SK-N-SH (cell line): ENCODE measurements at regions not wholly inside any gene's neighbourhood (a gene's known extent, or its start where the extent isn't known, plus 50 kb on each side); places are given as distances from the start of the nearest gene placed in this dataset.

Experiments
- CTCF ChIA-PET: fragments of 300-600, 350-600 bp; formaldehyde crosslinking; extraction: SDS; loops from one replicate; lab custom pipeline; 2021; lab: Yijun Ruan, JAX
- POLR2A ChIA-PET: fragments of 350-600 bp; sonication (Branson Sonifier 250); formaldehyde crosslinking; extraction: SDS; loops from one replicate; lab custom pipeline; 2020; ENCODE audit warnings: antibody characterized with exemption, inconsistent platforms; lab: Yijun Ruan, JAX
- DNase-seq: peaks from one replicate; pipeline ENCODE4 v3.0.0; 2012
- H2AFZ ChIP-seq: fragments of 200-600 bp; sonication (generic); 2 replicates; pipeline ENCODE4 v1.8.1; 2016; ENCODE audit warnings: antibody characterized with exemption, mild to moderate bottlenecking, low read depth
- H3F3A ChIP-seq: fragments of 200-600 bp; sonication (generic); replicated peaks from 2 replicates; pipeline ENCODE3; 2016; ENCODE audit warnings: antibody characterized with exemption, mild to moderate bottlenecking; ENCODE audit not compliant: insufficient read depth
- H3K27ac ChIP-seq, 2 experiments: fragments of 200-500 bp in 1 of 2; fragments of 200-600 bp in 1 of 2; sonication (Bioruptor generic) in 1 of 2; sonication (generic), shearing (Covaris generic) in 1 of 2; 2 replicates each; pipeline versions ENCODE4 v1.5.1 to v1.6.1; 2014 to 2016; ENCODE audit warnings: low read depth in 2 of 2, inconsistent platforms in 1 of 2, low read length in 1 of 2, mild to moderate bottlenecking in 1 of 2, mixed read lengths in 1 of 2
- H3K27me3 ChIP-seq: fragments of 200-600 bp; sonication (generic), shearing (Covaris generic); 2 replicates; pipeline ENCODE4 v1.6.1; 2016; ENCODE audit warnings: mixed run types; ENCODE audit not compliant: insufficient read depth
- H3K36me3 ChIP-seq, 2 experiments: fragments of 200-500 bp in 1 of 2; fragments of 200-600 bp in 1 of 2; sonication (Bioruptor generic) in 1 of 2; sonication (generic) in 1 of 2; replicated peaks in 1 of 2; 2 replicates each; pipeline versions ENCODE3 to v1.5.1; 2014 to 2016; ENCODE audit warnings: low read length in 1 of 2, mild to moderate bottlenecking in 1 of 2; ENCODE audit not compliant: insufficient read depth in 2 of 2, control insufficient read depth in 1 of 2
- H3K4me1 ChIP-seq, 2 experiments: fragments of 200-500 bp in 1 of 2; fragments of 200-600 bp in 1 of 2; sonication (Bioruptor generic) in 1 of 2; sonication (generic), shearing (Covaris generic) in 1 of 2; 2 replicates each; pipeline versions ENCODE4 v1.5.1 to v1.6.1; 2014 to 2016; ENCODE audit warnings: low read depth in 1 of 2, low read length in 1 of 2, mixed run types in 1 of 2; ENCODE audit not compliant: insufficient read depth in 2 of 2, control insufficient read depth in 1 of 2
- H3K4me2 ChIP-seq: fragments of 200-600 bp; sonication (generic), shearing (Covaris generic); 2 replicates; pipeline ENCODE4 v1.6.1; 2017; ENCODE audit warnings: mixed run types
- H3K4me3 ChIP-seq, 2 experiments: fragments of 200-500 bp in 1 of 2; fragments of 200-600 bp in 1 of 2; sonication (Bioruptor generic) in 1 of 2; sonication (generic), shearing (Covaris generic) in 1 of 2; 2 replicates each; pipeline versions ENCODE4 v1.5.1 to v1.8.1; 2014 to 2016; ENCODE audit warnings: low read depth in 2 of 2, inconsistent platforms in 1 of 2, low read length in 1 of 2, mild to moderate bottlenecking in 1 of 2, mixed read lengths in 1 of 2, moderate library complexity in 1 of 2
- H3K79me2 ChIP-seq: fragments of 200-600 bp; sonication (generic); 2 replicates; pipeline ENCODE4 v1.8.1; 2017; ENCODE audit warnings: mild to moderate bottlenecking; ENCODE audit not compliant: insufficient read depth
- H3K9ac ChIP-seq: fragments of 200-600 bp; sonication (generic); 2 replicates; pipeline ENCODE4 v1.6.1; 2017; ENCODE audit warnings: mixed run types
- H3K9me2 ChIP-seq: fragments of 200-600 bp; sonication (generic); 2 replicates; pipeline ENCODE4 v1.6.1; 2017; ENCODE audit warnings: mixed run types
- H3K9me3 ChIP-seq: fragments of 200-600 bp; sonication (generic); 2 replicates; pipeline ENCODE4 v1.6.1; 2017; ENCODE audit warnings: mixed run types, mild to moderate bottlenecking, moderate library complexity
- H4K20me1 ChIP-seq: fragments of 200-600 bp; sonication (generic); 2 replicates; pipeline ENCODE4 v1.6.1; 2017; ENCODE audit warnings: mild to moderate bottlenecking, mixed run types; ENCODE audit not compliant: insufficient read depth
- ELF1 ChIP-seq: IDR thresholded peaks from 2 replicates; pipeline ENCODE4 v1.4.0; 2012
- GATA2 ChIP-seq: sonication (generic); formaldehyde crosslinking; IDR thresholded peaks from 2 replicates; pipeline ENCODE4 v1.5.0; 2020; ENCODE audit warnings: mild to moderate bottlenecking, missing genetic modification reagents
- IRF3 ChIP-seq: fragments of 150-350 bp; IDR thresholded peaks from 2 replicates; pipeline ENCODE4 v1.6.1; 2016; ENCODE audit warnings: mild to moderate bottlenecking, low read depth, low read length
- JUND ChIP-seq: IDR thresholded peaks from 2 replicates; pipeline ENCODE4 v1.4.0; 2012
- NFIC ChIP-seq: IDR thresholded peaks from 2 replicates; pipeline ENCODE4 v1.4.0; 2012; ENCODE audit warnings: borderline replicate concordance
- PBX3 ChIP-seq: IDR thresholded peaks from 2 replicates; pipeline ENCODE4; 2012
- RAD21 ChIP-seq: IDR thresholded peaks from 2 replicates; pipeline ENCODE4 v1.6.1; 2012; ENCODE audit warnings: mild to moderate bottlenecking, low read length
- RCOR1 ChIP-seq: fragments of 150-350 bp; IDR thresholded peaks from 2 replicates; pipeline ENCODE4 v1.6.1; 2017; ENCODE audit warnings: antibody characterized with exemption, low read length
- RXRA ChIP-seq: IDR thresholded peaks from 2 replicates; pipeline ENCODE4 v1.4.0; 2012; ENCODE audit warnings: low read depth, mild to moderate bottlenecking, borderline replicate concordance
- TCF12 ChIP-seq: IDR thresholded peaks from 2 replicates; pipeline ENCODE4 v1.4.0; 2012
- TEAD4 ChIP-seq: IDR thresholded peaks from 2 replicates; pipeline ENCODE4 v1.4.0; 2012; ENCODE audit warnings: mild to moderate bottlenecking, borderline replicate concordance; ENCODE audit not compliant: insufficient read depth
- USF2 ChIP-seq: fragments of 150-350 bp; IDR thresholded peaks from 2 replicates; pipeline ENCODE4 v1.6.1; 2017; ENCODE audit warnings: antibody characterized with exemption, low read length, low read depth, borderline replicate concordance
- ZBTB33 ChIP-seq: IDR thresholded peaks from 2 replicates; pipeline ENCODE4 v1.4.0; 2012; ENCODE audit warnings: low read depth, borderline replicate concordance
- WGBS: methylation state at CpG from one replicate; pipeline ENCODE4 v1.1.6; 2017; ENCODE audit warnings: low lambda C conversion rate; 5-methylcytosine and 5-hydroxymethylcytosine counted together

GRCh38 chr4:112898357-112899141, 150.9 kb upstream of the ANK2 start:
- TF ChIP-seq JUND (no peak), PBX3 (peak; percentile 30; the same call in 1 of the 2 replicates)

GRCh38 chr4:112900416-112900815, 149.0 kb upstream of the ANK2 start:
- WGBS: 75% methylated on average over 2 of the region's 2 CpGs
- no peak for TF ChIP-seq IRF3
- TF ChIP-seq RXRA: no peak
- no peak for TF ChIP-seq TEAD4
- no peak for TF ChIP-seq TCF12
- TF ChIP-seq, all 33 proteins: peak for 0
- Histone ChIP-seq H3K79me2 (no peaks in the 10 kb centered on the region), H3K4me1 (peaks cover 0 to 22% of the 10 kb centered on the region in 2 experiments; a peak in 3 of 4 replicates), H3K9me3 (no peaks in the 10 kb centered on the region), H2AFZ (no peak overlapping the region), H3K4me3 (no peak overlapping the region), H3K27ac (no peak overlapping the region), H3K9me2 (no peaks in the 10 kb centered on the region), H3K27me3 (no peaks in the 10 kb centered on the region), H3F3A (peaks cover 3% of the 10 kb centered on the region), H3K36me3 (peaks cover 0 to 2% of the 10 kb centered on the region in 2 experiments), H3K4me2 (no peak overlapping the region), H3K9ac (no peak overlapping the region), H4K20me1 (no peaks in the 10 kb centered on the region)
- DNase-seq: no peak
- POLR2A ChIA-PET: no interaction called here
- CTCF ChIA-PET: no interaction called here

More at GRCh38 chr4:112898357-112899141, 150.9 kb upstream of the ANK2 start:
- DNase-seq: no peak
- no peaks in the 10 kb centered on the region for H4K20me1 ChIP-seq
- H3K27me3 ChIP-seq: no peaks in the 10 kb centered on the region
- H3K79me2 ChIP-seq: no peaks in the 10 kb centered on the region
- H3K9ac ChIP-seq: no peak overlapping the region
- peak overlapping the region; percentile 36 to 39 for H3K27ac ChIP-seq
- H3F3A ChIP-seq: peaks cover 3% of the 10 kb centered on the region
- WGBS: 54% methylated on average over 4 of the region's 4 CpGs
- peak overlapping the region; percentile 27; the same call in 1 of the 2 replicates for H3K4me2 ChIP-seq
- H3K36me3 ChIP-seq: no peaks in the 10 kb centered on the region
- H2AFZ ChIP-seq: 0 out of 2 replicates have a peak overlapping the region, but pooled peaks have one; percentile 9
- POLR2A ChIA-PET: no interaction called here
- no peak overlapping the region for H3K4me3 ChIP-seq
- no peaks in the 10 kb centered on the region for H3K9me3 ChIP-seq
- CTCF ChIA-PET: no interaction called here
- no peaks in the 10 kb centered on the region for H3K9me2 ChIP-seq
- H3K4me1 ChIP-seq: peaks cover 0 to 28% of the 10 kb centered on the region in 2 experiments; a peak in 3 of 4 replicates

GRCh38 chr4:112901962-112902411, 147.5 kb upstream of the ANK2 start:
- POLR2A ChIA-PET: no interaction called here
- WGBS: 87% methylated on average over 1 of the region's 1 CpG
- Histone ChIP-seq H3K4me3 (no peak overlapping the region), H3K4me1 (peaks cover 0 to 7% of the 10 kb centered on the region in 2 experiments; a peak in 3 of 4 replicates), H3K4me2 (no peak overlapping the region), H2AFZ (no peak overlapping the region), H4K20me1 (no peaks in the 10 kb centered on the region), H3K27ac (peak overlapping the region in 1 of 2 experiments; percentile 1; a peak in 1 of 4 replicates), H3K79me2 (no peaks in the 10 kb centered on the region), H3F3A (peaks cover 3% of the 10 kb centered on the region), H3K36me3 (peaks cover 0 to 2% of the 10 kb centered on the region in 2 experiments), H3K9me2 (no peaks in the 10 kb centered on the region), H3K9ac (no peak overlapping the region), H3K9me3 (no peaks in the 10 kb centered on the region), H3K27me3 (no peaks in the 10 kb centered on the region)
- DNase-seq: no peak
- CTCF ChIA-PET: interaction anchor here (1.2 to 1.6 kb wide), 3 partner anchors 19 to 37 kb away, joined by 3 to 8 read pairs (median 3); no protein-coding TSS in a partner anchor
- TF ChIP-seq GATA2 (CRISPR knock-in tag): no peak
- TF ChIP-seq ELF1: no peak
- no peak for TF ChIP-seq USF2
- no peak for TF ChIP-seq ZBTB33
- no peak for TF ChIP-seq RAD21
- TF ChIP-seq PBX3: no peak
- TF ChIP-seq NFIC: no peak
- no peak for TF ChIP-seq RCOR1
